GM10248 (cell line): ENCODE measurements at regions not wholly inside any gene's neighbourhood (a gene's known extent, or its start where the extent isn't known, plus 50 kb on each side); places are given as distances from the start of the nearest gene placed in this dataset.
"Not testable (repeated sequence)": the region's sequence is repeated elsewhere in the genome, so short reads cannot be mapped to it uniquely, and the experiment has no call there.

Experiments used
- CTCF ChIA-PET: fragments of 300-600 bp; sonication (Branson Sonifier 250); formaldehyde crosslinking; extraction: SDS; loops from one replicate; lab custom pipeline; 2021; ENCODE audit warnings: antibody characterized with exemption; lab: Yijun Ruan, JAX
- POLR2A ChIA-PET: fragments of 350-650 bp; sonication (Branson Sonifier 250); formaldehyde crosslinking; extraction: SDS; loops from one replicate; lab custom pipeline; 2020; ENCODE audit warnings: antibody characterized with exemption; lab: Yijun Ruan, JAX
- DNase-seq: peaks from one replicate; pipeline ENCODE4 v3.0.0; 2012; ENCODE audit errors: extremely low spot score
- CTCF ChIP-seq: IDR thresholded peaks from 2 replicates; pipeline ENCODE4 v1.5.1; 2012; ENCODE audit warnings: mild to moderate bottlenecking, low read depth; ENCODE audit errors: extremely low read depth, missing control alignments, control extremely low read depth

GRCh38 chr22:36083056-36083455 is 54.4 kb upstream of the RBFOX2 start:
- ChIA-PET POLR2A (no interaction called here), CTCF (interaction anchor here (7.3 kb wide), 1 partner anchor 18 kb away, joined by 38 read pairs; no protein-coding TSS in a partner anchor)
- DNase-seq, result no peak
- no peak for TF ChIP-seq CTCF

GRCh38 chr22:36081023-36081431 is 52.4 kb upstream of the RBFOX2 start:
- TF ChIP-seq CTCF, result no peak
- CTCF ChIA-PET, result interaction anchor here (7.3 kb wide), 1 partner anchor 16 kb away, joined by 38 read pairs; no protein-coding TSS in a partner anchor
- DNase-seq, result no peak
- POLR2A ChIA-PET, result no interaction called here

GRCh38 chr22:36080281-36080680 is 51.7 kb upstream of the RBFOX2 start:
- POLR2A ChIA-PET, DNase-seq: not testable (repeated sequence)
- CTCF ChIA-PET, result interaction anchor here (7.3 kb wide), 1 partner anchor 15 kb away, joined by 38 read pairs; no protein-coding TSS in a partner anchor

- DNase-seq, result no peak
- TF ChIP-seq CTCF, result no peak
- CTCF ChIA-PET, result interaction anchor here (6.1 kb wide), 1 partner anchor 14 kb away, joined by 41 read pairs; no protein-coding TSS in a partner anchor
- POLR2A ChIA-PET, result no interaction called here
Observed at GRCh38 chr22:36079041-36079440, 50.4 kb upstream of the RBFOX2 start.
